SK-N-SH (cell line): ENCODE measurements at regions not wholly inside any gene's neighbourhood (a gene's known extent, or its start where the extent isn't known, plus 50 kb on each side); places are given as distances from the start of the nearest gene placed in this dataset.

Experiments used
- CTCF ChIA-PET: fragments of 300-600, 350-600 bp; formaldehyde crosslinking; extraction: SDS; loops from one replicate; lab custom pipeline; 2021; lab: Yijun Ruan, JAX
- POLR2A ChIA-PET: fragments of 350-600 bp; sonication (Branson Sonifier 250); formaldehyde crosslinking; extraction: SDS; loops from one replicate; lab custom pipeline; 2020; ENCODE audit warnings: antibody characterized with exemption, inconsistent platforms; lab: Yijun Ruan, JAX
- DNase-seq: peaks from one replicate; pipeline ENCODE4 v3.0.0; 2012
- H2AFZ ChIP-seq: fragments of 200-600 bp; sonication (generic); 2 replicates; pipeline ENCODE4 v1.8.1; 2016; ENCODE audit warnings: antibody characterized with exemption, mild to moderate bottlenecking, low read depth
- H3F3A ChIP-seq: fragments of 200-600 bp; sonication (generic); replicated peaks from 2 replicates; pipeline ENCODE3; 2016; ENCODE audit warnings: antibody characterized with exemption, mild to moderate bottlenecking; ENCODE audit not compliant: insufficient read depth
- H3K27ac ChIP-seq, 2 experiments: fragments of 200-500 bp in 1 of 2; fragments of 200-600 bp in 1 of 2; sonication (Bioruptor generic) in 1 of 2; sonication (generic), shearing (Covaris generic) in 1 of 2; 2 replicates each; pipeline versions ENCODE4 v1.5.1 to v1.6.1; 2014 to 2016; ENCODE audit warnings: low read depth in 2 of 2, inconsistent platforms in 1 of 2, low read length in 1 of 2, mild to moderate bottlenecking in 1 of 2, mixed read lengths in 1 of 2
- H3K27me3 ChIP-seq: fragments of 200-600 bp; sonication (generic), shearing (Covaris generic); 2 replicates; pipeline ENCODE4 v1.6.1; 2016; ENCODE audit warnings: mixed run types; ENCODE audit not compliant: insufficient read depth
- H3K36me3 ChIP-seq, 2 experiments: fragments of 200-500 bp in 1 of 2; fragments of 200-600 bp in 1 of 2; sonication (Bioruptor generic) in 1 of 2; sonication (generic) in 1 of 2; replicated peaks in 1 of 2; 2 replicates each; pipeline versions ENCODE3 to v1.5.1; 2014 to 2016; ENCODE audit warnings: low read length in 1 of 2, mild to moderate bottlenecking in 1 of 2; ENCODE audit not compliant: insufficient read depth in 2 of 2, control insufficient read depth in 1 of 2
- H3K4me1 ChIP-seq, 2 experiments: fragments of 200-500 bp in 1 of 2; fragments of 200-600 bp in 1 of 2; sonication (Bioruptor generic) in 1 of 2; sonication (generic), shearing (Covaris generic) in 1 of 2; 2 replicates each; pipeline versions ENCODE4 v1.5.1 to v1.6.1; 2014 to 2016; ENCODE audit warnings: low read depth in 1 of 2, low read length in 1 of 2, mixed run types in 1 of 2; ENCODE audit not compliant: insufficient read depth in 2 of 2, control insufficient read depth in 1 of 2
- H3K4me2 ChIP-seq: fragments of 200-600 bp; sonication (generic), shearing (Covaris generic); 2 replicates; pipeline ENCODE4 v1.6.1; 2017; ENCODE audit warnings: mixed run types
- H3K4me3 ChIP-seq, 2 experiments: fragments of 200-500 bp in 1 of 2; fragments of 200-600 bp in 1 of 2; sonication (Bioruptor generic) in 1 of 2; sonication (generic), shearing (Covaris generic) in 1 of 2; 2 replicates each; pipeline versions ENCODE4 v1.5.1 to v1.8.1; 2014 to 2016; ENCODE audit warnings: low read depth in 2 of 2, inconsistent platforms in 1 of 2, low read length in 1 of 2, mild to moderate bottlenecking in 1 of 2, mixed read lengths in 1 of 2, moderate library complexity in 1 of 2
- H3K79me2 ChIP-seq: fragments of 200-600 bp; sonication (generic); 2 replicates; pipeline ENCODE4 v1.8.1; 2017; ENCODE audit warnings: mild to moderate bottlenecking; ENCODE audit not compliant: insufficient read depth
- H3K9ac ChIP-seq: fragments of 200-600 bp; sonication (generic); 2 replicates; pipeline ENCODE4 v1.6.1; 2017; ENCODE audit warnings: mixed run types
- H3K9me2 ChIP-seq: fragments of 200-600 bp; sonication (generic); 2 replicates; pipeline ENCODE4 v1.6.1; 2017; ENCODE audit warnings: mixed run types
- H3K9me3 ChIP-seq: fragments of 200-600 bp; sonication (generic); 2 replicates; pipeline ENCODE4 v1.6.1; 2017; ENCODE audit warnings: mixed run types, mild to moderate bottlenecking, moderate library complexity
- H4K20me1 ChIP-seq: fragments of 200-600 bp; sonication (generic); 2 replicates; pipeline ENCODE4 v1.6.1; 2017; ENCODE audit warnings: mild to moderate bottlenecking, mixed run types; ENCODE audit not compliant: insufficient read depth
- CHD2 ChIP-seq: fragments of 150-350 bp; IDR thresholded peaks from 2 replicates; pipeline ENCODE4 v1.6.1; 2018; ENCODE audit warnings: low read length; ENCODE audit not compliant: partially characterized antibody
- FOXJ3 ChIP-seq: sonication (generic); formaldehyde crosslinking; IDR thresholded peaks from 2 replicates; pipeline ENCODE4 v1.5.1; 2020; ENCODE audit warnings: mild to moderate bottlenecking, missing genetic modification reagents
- FOXM1 ChIP-seq: IDR thresholded peaks from 2 replicates; pipeline ENCODE4 v1.4.0; 2012; ENCODE audit warnings: low read depth, mild to moderate bottlenecking
- MXI1 ChIP-seq: IDR thresholded peaks from 2 replicates; pipeline ENCODE4 v1.6.1; 2012; ENCODE audit warnings: mild to moderate bottlenecking, low read depth, low read length, improper control_type of control experiment
- NFIC ChIP-seq: IDR thresholded peaks from 2 replicates; pipeline ENCODE4 v1.4.0; 2012; ENCODE audit warnings: borderline replicate concordance
- NRF1 ChIP-seq: IDR thresholded peaks from 2 replicates; pipeline ENCODE4 v1.6.1; 2012; ENCODE audit warnings: low read depth, mild to moderate bottlenecking, low read length
- POLR2AphosphoS5 ChIP-seq: IDR thresholded peaks from 2 replicates; pipeline ENCODE4 v1.6.1; 2012; ENCODE audit warnings: low read depth, low read length
- RFX5 ChIP-seq: IDR thresholded peaks from 2 replicates; pipeline ENCODE4 v1.6.1; 2012; ENCODE audit warnings: mild to moderate bottlenecking, improper control_type of control experiment, low read length
- TAF1 ChIP-seq: IDR thresholded peaks from 2 replicates; pipeline ENCODE4 v1.6.1; 2012; ENCODE audit warnings: low read depth, mild to moderate bottlenecking, low read length, moderate library complexity, borderline replicate concordance
- TEAD4 ChIP-seq: IDR thresholded peaks from 2 replicates; pipeline ENCODE4 v1.4.0; 2012; ENCODE audit warnings: mild to moderate bottlenecking, borderline replicate concordance; ENCODE audit not compliant: insufficient read depth
- YY1 ChIP-seq: IDR thresholded peaks from 2 replicates; pipeline ENCODE4 v1.4.0; 2012; ENCODE audit warnings: low read depth, mild to moderate bottlenecking
- WGBS: methylation state at CpG from one replicate; pipeline ENCODE4 v1.1.6; 2017; ENCODE audit warnings: low lambda C conversion rate; 5-methylcytosine and 5-hydroxymethylcytosine counted together
- TF ChIP-seq, protein P1 (sequence below): IDR thresholded peaks from 2 replicates; pipeline ENCODE4 v1.4.0; 2012; ENCODE audit warnings: low read depth, borderline replicate concordance
- TF ChIP-seq, protein P2 (sequence below): fragments of 150-350 bp; IDR thresholded peaks from 2 replicates; pipeline ENCODE4 v1.6.1; 2017; ENCODE audit warnings: antibody characterized with exemption, low read length, low read depth, borderline replicate concordance
- TF ChIP-seq, protein P3 (sequence below): fragments of 150-350 bp; IDR thresholded peaks from 2 replicates; pipeline ENCODE4 v1.6.1; 2016; ENCODE audit warnings: mild to moderate bottlenecking, low read depth, low read length

DNA sequence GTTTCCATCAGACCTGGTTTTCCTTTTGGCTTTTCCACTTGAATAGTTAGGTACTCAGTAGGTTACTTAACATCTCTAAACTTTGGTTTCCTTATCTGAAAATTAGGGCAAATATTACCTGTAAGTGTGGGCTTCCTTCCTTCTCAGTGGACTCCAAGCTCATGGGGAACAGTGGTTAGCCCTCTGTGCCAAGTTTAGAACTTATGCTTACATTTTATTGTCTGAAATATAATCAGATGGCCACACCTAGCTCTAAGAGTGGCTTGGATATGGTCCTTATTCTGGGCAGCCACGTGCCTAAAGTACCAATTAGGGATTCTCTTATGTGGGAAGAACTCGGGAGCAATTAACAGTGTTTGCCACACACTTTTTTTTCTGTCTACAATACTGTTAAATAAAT lies 133.9 kb downstream of the UCHL1 start:
- Histone ChIP-seq H3K9me2 (no peaks in the 10 kb centered on the region), H3K4me2 (no peak overlapping the region), H3K27ac (no peak overlapping the region), H2AFZ (no peak overlapping the region)
- CTCF ChIA-PET = no interaction called here
- TF ChIP-seq FOXM1 (no peak), TEAD4 (no peak), RFX5 (no peak), FOXJ3 (CRISPR knock-in tag) (no peak), CHD2 (no peak), POLR2AphosphoS5 (no peak), YY1 (no peak)
- TF ChIP-seq, protein P1, sequence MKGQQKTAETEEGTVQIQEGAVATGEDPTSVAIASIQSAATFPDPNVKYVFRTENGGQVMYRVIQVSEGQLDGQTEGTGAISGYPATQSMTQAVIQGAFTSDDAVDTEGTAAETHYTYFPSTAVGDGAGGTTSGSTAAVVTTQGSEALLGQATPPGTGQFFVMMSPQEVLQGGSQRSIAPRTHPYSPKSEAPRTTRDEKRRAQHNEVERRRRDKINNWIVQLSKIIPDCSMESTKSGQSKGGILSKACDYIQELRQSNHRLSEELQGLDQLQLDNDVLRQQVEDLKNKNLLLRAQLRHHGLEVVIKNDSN = no peak
- TF ChIP-seq, protein P2, sequence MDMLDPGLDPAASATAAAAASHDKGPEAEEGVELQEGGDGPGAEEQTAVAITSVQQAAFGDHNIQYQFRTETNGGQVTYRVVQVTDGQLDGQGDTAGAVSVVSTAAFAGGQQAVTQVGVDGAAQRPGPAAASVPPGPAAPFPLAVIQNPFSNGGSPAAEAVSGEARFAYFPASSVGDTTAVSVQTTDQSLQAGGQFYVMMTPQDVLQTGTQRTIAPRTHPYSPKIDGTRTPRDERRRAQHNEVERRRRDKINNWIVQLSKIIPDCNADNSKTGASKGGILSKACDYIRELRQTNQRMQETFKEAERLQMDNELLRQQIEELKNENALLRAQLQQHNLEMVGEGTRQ = no peak
- TF ChIP-seq, all 33 proteins: peak for 0
- H4K20me1 ChIP-seq = no peaks in the 10 kb centered on the region
- no peak overlapping the region for H3K9ac ChIP-seq
- H3K79me2 ChIP-seq = no peaks in the 10 kb centered on the region
- no peak overlapping the region for H3K4me3 ChIP-seq
- no peaks in the 10 kb centered on the region for H3F3A ChIP-seq
- WGBS = 49% methylated on average over 2 of the region's 2 CpGs
- H3K36me3 ChIP-seq = no peaks in the 10 kb centered on the region
- peaks cover 0 to 5% of the 10 kb centered on the region in 2 experiments; a peak in 2 of 4 replicates for H3K4me1 ChIP-seq
- no peaks in the 10 kb centered on the region for H3K27me3 ChIP-seq
- POLR2A ChIA-PET = no interaction called here
- H3K9me3 ChIP-seq = no peaks in the 10 kb centered on the region
- DNase-seq = no peak

DNA sequence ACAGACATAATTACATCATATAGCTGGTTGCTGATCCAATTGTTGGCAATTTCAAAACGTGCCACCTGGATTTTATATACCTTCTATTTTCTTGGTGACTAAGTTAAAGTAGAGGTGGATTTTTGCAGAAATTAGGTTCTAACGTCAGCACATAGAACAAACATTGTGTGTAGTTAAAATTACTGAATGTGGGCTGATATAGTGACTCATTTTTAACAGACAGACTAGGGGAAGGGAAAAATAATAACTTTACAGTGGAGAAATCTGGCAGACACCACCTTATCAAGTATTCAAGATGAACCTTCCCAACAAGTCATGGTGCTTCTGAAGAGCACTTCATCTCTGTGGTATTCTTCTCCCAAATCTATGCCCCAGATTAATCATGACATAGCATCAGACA lies 134.5 kb downstream of the UCHL1 start:
- Histone ChIP-seq H3F3A (no peaks in the 10 kb centered on the region), H3K9me3 (no peaks in the 10 kb centered on the region), H3K9ac (no peak overlapping the region), H3K79me2 (no peaks in the 10 kb centered on the region), H3K27me3 (no peaks in the 10 kb centered on the region), H3K4me1 (no peaks in the 10 kb centered on the region), H2AFZ (no peak overlapping the region), H3K4me3 (no peak overlapping the region), H3K36me3 (no peaks in the 10 kb centered on the region), H3K27ac (no peak overlapping the region), H4K20me1 (no peaks in the 10 kb centered on the region), H3K9me2 (no peaks in the 10 kb centered on the region), H3K4me2 (no peak overlapping the region)
- TF ChIP-seq MXI1 = no peak
- TF ChIP-seq TAF1 = no peak
- TF ChIP-seq NFIC = no peak
- TF ChIP-seq, protein P3, sequence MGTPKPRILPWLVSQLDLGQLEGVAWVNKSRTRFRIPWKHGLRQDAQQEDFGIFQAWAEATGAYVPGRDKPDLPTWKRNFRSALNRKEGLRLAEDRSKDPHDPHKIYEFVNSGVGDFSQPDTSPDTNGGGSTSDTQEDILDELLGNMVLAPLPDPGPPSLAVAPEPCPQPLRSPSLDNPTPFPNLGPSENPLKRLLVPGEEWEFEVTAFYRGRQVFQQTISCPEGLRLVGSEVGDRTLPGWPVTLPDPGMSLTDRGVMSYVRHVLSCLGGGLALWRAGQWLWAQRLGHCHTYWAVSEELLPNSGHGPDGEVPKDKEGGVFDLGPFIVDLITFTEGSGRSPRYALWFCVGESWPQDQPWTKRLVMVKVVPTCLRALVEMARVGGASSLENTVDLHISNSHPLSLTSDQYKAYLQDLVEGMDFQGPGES = no peak
- no peak for TF ChIP-seq NRF1
- POLR2A ChIA-PET = no interaction called here
- CTCF ChIA-PET = no interaction called here
- no peak for DNase-seq
- 23% methylated on average over 2 of the region's 2 CpGs for WGBS
